ENCODE measurements at regions not wholly inside any gene's neighbourhood (a gene's known extent, or its start where the extent isn't known, plus 50 kb on each side); places are given as distances from the start of the nearest gene placed in this dataset.

GRCh38 chr11:37612146-37612545 is 1014.1 kb upstream of the RAG2 start:
- TF ChIP-seq FOXM1 (IDR thresholded peaks at IDR 0.05; ENCODE audit: borderline replicate concordance) (no peak), SP1 (IDR thresholded peaks at IDR 0.05) (no peak), BHLHE40 (IDR thresholded peaks at IDR 0.05; ENCODE audit: borderline replicate concordance) (no peak), HDGF (IDR thresholded peaks at IDR 0.05; ENCODE audit: borderline replicate concordance) (no peak), FOXA1 (IDR thresholded peaks at IDR 0.05) (no peak), SUZ12 (IDR thresholded peaks at IDR 0.05) (no peak)
- TF ChIP-seq, protein P1, sequence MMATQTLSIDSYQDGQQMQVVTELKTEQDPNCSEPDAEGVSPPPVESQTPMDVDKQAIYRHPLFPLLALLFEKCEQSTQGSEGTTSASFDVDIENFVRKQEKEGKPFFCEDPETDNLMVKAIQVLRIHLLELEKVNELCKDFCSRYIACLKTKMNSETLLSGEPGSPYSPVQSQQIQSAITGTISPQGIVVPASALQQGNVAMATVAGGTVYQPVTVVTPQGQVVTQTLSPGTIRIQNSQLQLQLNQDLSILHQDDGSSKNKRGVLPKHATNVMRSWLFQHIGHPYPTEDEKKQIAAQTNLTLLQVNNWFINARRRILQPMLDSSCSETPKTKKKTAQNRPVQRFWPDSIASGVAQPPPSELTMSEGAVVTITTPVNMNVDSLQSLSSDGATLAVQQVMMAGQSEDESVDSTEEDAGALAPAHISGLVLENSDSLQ (IDR thresholded peaks at IDR 0.05): no peak
